Vagina (tissue), 2 donors: ENCODE measurements at regions not wholly inside any gene's neighbourhood (a gene's known extent, or its start where the extent isn't known, plus 50 kb on each side); places are given as distances from the start of the nearest gene placed in this dataset.

Experiments
- DNase-seq, 2 donors: peaks; one replicate each; pipeline ENCODE4 v3.0.0-alpha.2; 2017; ENCODE audit errors: extremely low spot score in 2 of 2
- H3K27ac ChIP-seq: fragments of 200-600 bp; sonication (generic); one replicate; pipeline ENCODE4 v1.5.1; 2019
- H3K27me3 ChIP-seq: fragments of 200-600 bp; sonication (generic); one replicate; pipeline ENCODE4 v1.5.1; 2019
- H3K36me3 ChIP-seq, 2 donors: fragments of 200-600 bp; sonication (generic); one replicate each; pipeline ENCODE4 v1.5.1; 2017 to 2019
- H3K4me1 ChIP-seq: fragments of 200-600 bp; sonication (generic); one replicate; pipeline ENCODE4 v1.5.1; 2019
- H3K4me3 ChIP-seq, 2 donors: fragments of 200-600 bp; sonication (generic); 1 replicate in 1 of 2; 2 replicates in 1 of 2; pipeline ENCODE4 v1.5.1; 2016 to 2019
- H3K9me3 ChIP-seq: fragments of 200-600 bp; sonication (generic); one replicate; pipeline ENCODE4 v1.5.1; 2019
- CTCF ChIP-seq, 3 experiments: fragments of 450-650 bp in 2 of 3; fragments of 200-600 bp in 1 of 3; sonication (generic) in 1 of 3; IDR thresholded peaks; one replicate each; pipeline ENCODE4 v1.5.1; 2017 to 2019; ENCODE audit warnings: antibody characterized with exemption in 3 of 3, mild to moderate bottlenecking in 2 of 3, moderate library complexity in 2 of 3
- POLR2A ChIP-seq, 2 donors: fragments of 450-650 bp; IDR thresholded peaks; one replicate each; pipeline ENCODE4 v1.6.1; 2017; ENCODE audit warnings: antibody characterized with exemption in 2 of 2, mild to moderate bottlenecking in 2 of 2, moderate library complexity in 2 of 2
- POLR2AphosphoS5 ChIP-seq, 2 donors: sonication (generic); formaldehyde crosslinking; IDR thresholded peaks; one replicate each; pipeline ENCODE4 v1.9.0; 2017; ENCODE audit warnings: antibody characterized with exemption in 2 of 2, mild to moderate bottlenecking in 2 of 2, low read depth in 1 of 2; ENCODE audit not compliant: insufficient read depth in 1 of 2
- intact Hi-C: fragments of 100-400 bp; cut with DNase I; formaldehyde crosslinking; loops from one replicate; pipeline ENCODE4 v1.15.1; 2023

GRCh38 chr9:75601280-75601679, 289.2 kb upstream of the PCSK5 start:
- no peak for DNase-seq
- TF ChIP-seq CTCF (IDR thresholded peaks at IDR 0.05) (no peak), POLR2AphosphoS5 (IDR thresholded peaks at IDR 0.05; ENCODE audit: insufficient read depth in 1 of 2, low read depth in 1 of 2) (no peak), POLR2A (IDR thresholded peaks at IDR 0.05) (no peak)
- no peaks in the 10 kb centered on the region for H3K9me3 ChIP-seq
- no peaks in the 10 kb centered on the region for H3K4me1 ChIP-seq
- H3K27me3 ChIP-seq: no peaks in the 10 kb centered on the region
- H3K4me3 ChIP-seq: no peak overlapping the region
- no peaks in the 10 kb centered on the region for H3K36me3 ChIP-seq
- intact Hi-C loops: no loop called here
- no peak overlapping the region for H3K27ac ChIP-seq

GRCh38 chr9:75602060-75602459, 288.4 kb upstream of the PCSK5 start:
- no peaks in the 10 kb centered on the region for H3K9me3 ChIP-seq
- no peak overlapping the region for H3K27ac ChIP-seq
- no peak for DNase-seq
- TF ChIP-seq POLR2A (IDR thresholded peaks at IDR 0.05) (no peak), POLR2AphosphoS5 (IDR thresholded peaks at IDR 0.05; ENCODE audit: insufficient read depth in 1 of 2, low read depth in 1 of 2) (no peak), CTCF (IDR thresholded peaks at IDR 0.05) (no peak)
- H3K36me3 ChIP-seq: no peaks in the 10 kb centered on the region
- intact Hi-C loops: no loop called here
- no peaks in the 10 kb centered on the region for H3K27me3 ChIP-seq
- no peak overlapping the region for H3K4me3 ChIP-seq
- H3K4me1 ChIP-seq: no peaks in the 10 kb centered on the region

GRCh38 chr9:75604661-75605060, 285.8 kb upstream of the PCSK5 start:
- no peak overlapping the region for H3K4me3 ChIP-seq
- no peaks in the 10 kb centered on the region for H3K9me3 ChIP-seq
- H3K27me3 ChIP-seq: no peaks in the 10 kb centered on the region
- no peaks in the 10 kb centered on the region for H3K36me3 ChIP-seq
- intact Hi-C loops: no loop called here
- H3K4me1 ChIP-seq: no peaks in the 10 kb centered on the region
- H3K27ac ChIP-seq: no peak overlapping the region
- no peak for DNase-seq
- TF ChIP-seq POLR2A (IDR thresholded peaks at IDR 0.05) (no peak), CTCF (IDR thresholded peaks at IDR 0.05) (no peak)

- Histone ChIP-seq H3K27me3 (no peaks in the 10 kb centered on the region), H3K27ac (no peak overlapping the region), H3K36me3 (no peaks in the 10 kb centered on the region), H3K4me3 (no peak overlapping the region), H3K9me3 (no peaks in the 10 kb centered on the region), H3K4me1 (no peaks in the 10 kb centered on the region)
- TF ChIP-seq CTCF (IDR thresholded peaks at IDR 0.05) (no peak), POLR2A (IDR thresholded peaks at IDR 0.05) (no peak), POLR2AphosphoS5 (IDR thresholded peaks at IDR 0.05; ENCODE audit: insufficient read depth in 1 of 2, low read depth in 1 of 2) (no peak)
- intact Hi-C loops: no loop called here
- no peak for DNase-seq
These were observed 283.0 kb upstream of the PCSK5 start for GRCh38 chr9:75607521-75607920.

- Histone ChIP-seq H3K27ac (no peak overlapping the region), H3K4me1 (no peaks in the 10 kb centered on the region), H3K27me3 (no peaks in the 10 kb centered on the region), H3K4me3 (no peak overlapping the region), H3K9me3 (no peaks in the 10 kb centered on the region), H3K36me3 (no peaks in the 10 kb centered on the region)
- no peak for TF ChIP-seq POLR2A (IDR thresholded peaks at IDR 0.05)
- no peak for TF ChIP-seq CTCF (IDR thresholded peaks at IDR 0.05)
- TF ChIP-seq POLR2AphosphoS5 (IDR thresholded peaks at IDR 0.05; ENCODE audit: insufficient read depth in 1 of 2, low read depth in 1 of 2): no peak
- DNase-seq: no peak
- intact Hi-C loops: no loop called here
These were observed 281.1 kb upstream of the PCSK5 start for GRCh38 chr9:75609401-75609800.
